ES-I3 (cell line): ENCODE measurements at regions not wholly inside any gene's neighbourhood (a gene's known extent, or its start where the extent isn't known, plus 50 kb on each side); places are given as distances from the start of the nearest gene placed in this dataset.
"Not testable (repeated sequence)": the region's sequence is repeated elsewhere in the genome, so short reads cannot be mapped to it uniquely, and the experiment has no call there.

Experiments used
- H3K36me3 ChIP-seq: 2 replicates; pipeline ENCODE4 v1.6.1; 2013; ENCODE audit warnings: mild to moderate bottlenecking, low read length, control low read depth, moderate library complexity; ENCODE audit not compliant: insufficient read depth
- H3K4me1 ChIP-seq: 2 replicates; pipeline ENCODE4 v1.6.1; 2013; ENCODE audit warnings: mild to moderate bottlenecking, control low read depth, low read length; ENCODE audit not compliant: insufficient read depth
- H3K9ac ChIP-seq: 2 replicates; pipeline ENCODE4 v1.6.1; 2013; ENCODE audit warnings: low read depth, mild to moderate bottlenecking, low read length, moderate library complexity
- H3K9me3 ChIP-seq: 2 replicates; pipeline ENCODE4 v1.6.1; 2013; ENCODE audit warnings: mild to moderate bottlenecking, low read length, moderate library complexity; ENCODE audit not compliant: control insufficient read depth, insufficient read depth

DNA sequence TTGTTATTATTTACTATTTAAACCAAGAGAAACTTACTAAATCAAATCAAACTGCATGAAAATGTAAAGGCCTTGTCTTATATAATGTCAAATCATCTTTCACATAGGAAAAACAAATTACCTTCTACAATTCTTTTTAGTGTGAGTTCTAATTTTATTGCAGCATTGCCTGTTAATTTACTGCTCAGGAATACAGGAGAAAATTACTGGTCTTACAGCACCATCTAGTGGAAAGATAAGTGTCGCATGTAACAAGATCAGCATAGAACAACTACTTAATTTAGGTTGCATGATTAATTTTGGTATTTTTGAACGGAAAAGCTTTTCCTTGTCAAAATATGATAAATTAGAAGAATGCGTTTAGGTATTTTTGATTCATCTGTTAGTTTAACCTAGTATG lies 502.7 kb downstream of the UQCRFS1 start:
- no peak overlapping the region for H3K9ac ChIP-seq
- no peaks in the 10 kb centered on the region for H3K36me3 ChIP-seq
- no peaks in the 10 kb centered on the region for H3K9me3 ChIP-seq
- H3K4me1 ChIP-seq = no peaks in the 10 kb centered on the region

DNA sequence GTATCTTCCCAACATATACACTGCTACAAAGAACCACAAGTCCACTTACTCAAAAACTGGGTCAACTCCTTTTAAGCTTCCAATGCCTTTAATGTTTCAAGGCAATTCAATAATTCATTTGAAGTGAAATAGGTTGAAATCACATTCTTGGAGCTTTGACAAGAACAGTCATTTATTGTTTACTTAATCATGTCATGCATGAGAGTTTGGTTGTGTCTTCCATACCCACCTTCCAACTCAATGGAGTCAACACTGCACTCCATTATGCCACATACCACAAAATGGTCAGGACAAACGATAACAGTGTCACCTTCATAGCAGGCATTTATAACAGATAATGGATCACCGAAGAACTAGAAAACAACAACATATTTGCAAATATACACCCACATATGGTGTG lies 506.3 kb downstream of the UQCRFS1 start:
- no peaks in the 10 kb centered on the region for H3K4me1 ChIP-seq
- H3K9me3 ChIP-seq = no peaks in the 10 kb centered on the region
- H3K9ac ChIP-seq = no peak overlapping the region
- H3K36me3 ChIP-seq = no peaks in the 10 kb centered on the region

DNA sequence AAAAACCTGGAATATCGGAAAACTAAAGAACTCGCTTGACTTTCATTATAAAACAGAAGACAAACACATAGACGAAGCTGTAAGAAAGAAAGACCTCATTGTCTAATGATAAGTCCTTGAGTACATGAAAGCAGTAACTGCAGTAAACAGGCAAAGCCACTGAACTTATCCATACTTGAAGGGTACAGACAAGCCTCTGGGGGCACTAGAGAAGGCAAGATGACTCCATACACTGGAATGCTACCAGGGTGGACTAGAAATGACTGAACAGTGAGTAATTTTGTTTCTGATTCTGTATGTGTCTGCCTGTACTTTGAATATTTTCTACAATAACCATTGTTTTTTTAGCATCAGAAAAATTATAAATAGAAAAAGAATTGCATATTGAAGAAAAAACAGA lies 507.9 kb downstream of the UQCRFS1 start:
- H3K4me1 ChIP-seq = no peaks in the 10 kb centered on the region

DNA sequence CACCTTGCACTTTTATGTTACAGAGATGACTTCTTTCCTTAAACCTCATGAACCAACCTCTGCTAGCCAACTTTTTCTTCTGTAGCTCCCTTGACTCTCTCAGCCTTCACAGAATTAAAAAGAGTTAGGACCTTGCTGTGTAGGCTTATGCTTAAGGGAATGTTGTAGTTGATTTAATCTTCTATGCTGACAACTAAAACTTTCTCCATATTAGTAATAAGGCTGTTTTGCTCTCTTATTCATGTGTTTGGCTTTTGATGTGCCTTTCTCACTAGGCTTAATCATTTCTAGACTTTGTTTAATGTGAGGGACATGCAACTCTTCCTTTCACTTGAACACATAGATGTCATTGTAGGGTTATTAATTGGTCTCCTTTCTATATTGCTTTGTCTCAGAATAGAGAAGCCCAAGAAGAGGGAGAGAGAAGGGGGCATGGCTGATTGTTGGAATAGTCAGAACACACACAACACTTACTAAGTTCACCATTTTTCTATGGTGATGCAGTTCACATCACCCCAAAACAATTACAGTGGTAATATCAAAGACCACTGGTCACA lies 509.5 kb downstream of the UQCRFS1 start:
- H3K9me3 ChIP-seq = no peaks in the 10 kb centered on the region
- H3K9ac ChIP-seq = no peak overlapping the region
- H3K36me3 ChIP-seq = no peaks in the 10 kb centered on the region
- no peaks in the 10 kb centered on the region for H3K4me1 ChIP-seq

More for the DNA sequence above, 507.9 kb downstream of the UQCRFS1 start:
- Histone ChIP-seq H3K9ac (no peak overlapping the region), H3K9me3 (no peaks in the 10 kb centered on the region), H3K36me3 (no peaks in the 10 kb centered on the region)

DNA sequence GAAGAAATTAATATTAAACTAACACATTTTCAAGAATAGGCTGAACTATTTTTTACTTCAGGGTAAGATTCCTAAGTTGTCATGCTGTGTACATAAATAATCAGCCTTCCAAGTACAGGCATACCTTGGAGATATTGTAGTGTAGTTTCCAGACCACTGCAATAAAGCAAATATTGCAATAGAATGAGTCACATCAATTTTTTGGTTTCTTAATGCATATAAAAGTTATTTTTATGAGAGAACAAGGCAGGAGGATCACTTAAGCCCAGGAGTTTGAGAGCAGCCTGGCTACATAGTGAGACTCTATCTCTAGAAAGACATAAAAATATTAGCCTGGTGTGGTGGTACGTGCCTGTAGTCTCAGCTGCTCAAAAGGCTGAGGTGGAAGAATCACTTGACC lies 511.5 kb downstream of the UQCRFS1 start:
- Histone ChIP-seq H3K9ac (no peak overlapping the region), H3K9me3 (no peaks in the 10 kb centered on the region)

GRCh38 chr19:28700176-28700575 lies 512.8 kb downstream of the UQCRFS1 start:
- Histone ChIP-seq H3K4me1 (no peaks in the 10 kb centered on the region), H3K36me3 (no peaks in the 10 kb centered on the region), H3K9me3 (no peaks in the 10 kb centered on the region), H3K9ac (no peak overlapping the region)

More for the DNA sequence above, 511.5 kb downstream of the UQCRFS1 start:
- Histone ChIP-seq H3K36me3 (no peaks in the 10 kb centered on the region), H3K4me1 (no peaks in the 10 kb centered on the region)

GRCh38 chr19:28697308-28697707 lies 515.6 kb downstream of the UQCRFS1 start:
- Histone ChIP-seq H3K4me1 (no peaks in the 10 kb centered on the region), H3K9ac (no peak overlapping the region), H3K36me3 (no peaks in the 10 kb centered on the region; the same call in 1 of the 2 replicates), H3K9me3 (no peaks in the 10 kb centered on the region)

- no peaks in the 10 kb centered on the region for H3K4me1 ChIP-seq
- H3K36me3 ChIP-seq = no peaks in the 10 kb centered on the region; the same call in 1 of the 2 replicates
- H3K9ac ChIP-seq = no peak overlapping the region
These were observed 518.1 kb downstream of the UQCRFS1 start for GRCh38 chr19:28694812-28695211.

GRCh38 chr19:28691683-28692082 lies 521.3 kb downstream of the UQCRFS1 start:
- H3K9me3 ChIP-seq = no peaks in the 10 kb centered on the region
- H3K9ac ChIP-seq = no peak overlapping the region
- no peaks in the 10 kb centered on the region; the same call in 1 of the 2 replicates for H3K36me3 ChIP-seq
- no peaks in the 10 kb centered on the region for H3K4me1 ChIP-seq

More at GRCh38 chr19:28694812-28695211, 518.1 kb downstream of the UQCRFS1 start:
- H3K9me3 ChIP-seq = no peaks in the 10 kb centered on the region

- not testable (repeated sequence) for H3K36me3 ChIP-seq, H3K9me3 ChIP-seq
These were observed 523.5 kb downstream of the UQCRFS1 start for GRCh38 chr19:28689464-28689863.

DNA sequence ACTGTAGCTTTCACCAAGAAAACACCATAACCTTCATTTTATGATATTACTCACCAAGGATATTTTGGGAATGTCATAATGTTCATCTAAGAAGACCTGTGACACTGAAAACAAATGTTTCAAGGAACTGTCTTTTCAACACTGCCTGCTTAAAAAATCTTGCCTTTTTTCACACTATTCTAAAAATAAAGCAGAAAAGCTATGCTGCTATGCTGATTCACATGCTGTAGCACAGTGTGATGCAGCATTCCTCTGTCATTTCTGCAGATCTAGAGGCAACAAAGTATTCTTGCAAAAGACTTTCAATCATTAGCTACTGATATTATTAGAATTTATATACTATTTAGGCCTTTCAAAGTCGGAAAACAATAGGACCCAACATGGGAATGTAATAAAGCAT lies 525.7 kb downstream of the UQCRFS1 start:
- no peak overlapping the region for H3K9ac ChIP-seq
- H3K4me1 ChIP-seq = no peaks in the 10 kb centered on the region
- no peaks in the 10 kb centered on the region for H3K9me3 ChIP-seq

More at GRCh38 chr19:28689464-28689863, 523.5 kb downstream of the UQCRFS1 start:
- not testable (repeated sequence) for H3K4me1 ChIP-seq, H3K9ac ChIP-seq

GRCh38 chr19:28686756-28687155 lies 526.2 kb downstream of the UQCRFS1 start:
- H3K9me3 ChIP-seq = no peaks in the 10 kb centered on the region
- no peak overlapping the region for H3K9ac ChIP-seq
- no peaks in the 10 kb centered on the region for H3K36me3 ChIP-seq
- H3K4me1 ChIP-seq = no peaks in the 10 kb centered on the region

More for the DNA sequence above, 525.7 kb downstream of the UQCRFS1 start:
- H3K36me3 ChIP-seq = no peaks in the 10 kb centered on the region

- H3K36me3 ChIP-seq = no peaks in the 10 kb centered on the region
- no peaks in the 10 kb centered on the region for H3K4me1 ChIP-seq
- H3K9me3 ChIP-seq = no peaks in the 10 kb centered on the region
- no peak overlapping the region for H3K9ac ChIP-seq
These were observed 527.1 kb downstream of the UQCRFS1 start for GRCh38 chr19:28685802-28686201.

- H3K9ac ChIP-seq, H3K36me3 ChIP-seq, H3K9me3 ChIP-seq, H3K4me1 ChIP-seq: not testable (repeated sequence)
These were observed 527.9 kb downstream of the UQCRFS1 start for GRCh38 chr19:28685077-28685476.

- no peaks in the 10 kb centered on the region for H3K4me1 ChIP-seq
- 0 out of 2 replicates have a peak, but pooled peaks cover 3% of the 10 kb centered on the region for H3K36me3 ChIP-seq
- no peaks in the 10 kb centered on the region for H3K9me3 ChIP-seq
- H3K9ac ChIP-seq = no peak overlapping the region
These were observed 532.8 kb downstream of the UQCRFS1 start for GRCh38 chr19:28680111-28680510.
